HG02981 (cell line): ENCODE measurements at regions not wholly inside any gene's neighbourhood (a gene's known extent, or its start where the extent isn't known, plus 50 kb on each side); places are given as distances from the start of the nearest gene placed in this dataset.
"Not testable (repeated sequence)": the region's sequence is repeated elsewhere in the genome, so short reads cannot be mapped to it uniquely, and the experiment has no call there.

Experiments
- ATAC-seq: cut with Tn5 transposase; IDR thresholded peaks from one replicate; pipeline ENCODE4 v1.9.1; 2021; ENCODE audit warnings: mild to moderate bottlenecking, moderate library complexity; ENCODE audit not compliant: unreplicated experiment

DNA sequence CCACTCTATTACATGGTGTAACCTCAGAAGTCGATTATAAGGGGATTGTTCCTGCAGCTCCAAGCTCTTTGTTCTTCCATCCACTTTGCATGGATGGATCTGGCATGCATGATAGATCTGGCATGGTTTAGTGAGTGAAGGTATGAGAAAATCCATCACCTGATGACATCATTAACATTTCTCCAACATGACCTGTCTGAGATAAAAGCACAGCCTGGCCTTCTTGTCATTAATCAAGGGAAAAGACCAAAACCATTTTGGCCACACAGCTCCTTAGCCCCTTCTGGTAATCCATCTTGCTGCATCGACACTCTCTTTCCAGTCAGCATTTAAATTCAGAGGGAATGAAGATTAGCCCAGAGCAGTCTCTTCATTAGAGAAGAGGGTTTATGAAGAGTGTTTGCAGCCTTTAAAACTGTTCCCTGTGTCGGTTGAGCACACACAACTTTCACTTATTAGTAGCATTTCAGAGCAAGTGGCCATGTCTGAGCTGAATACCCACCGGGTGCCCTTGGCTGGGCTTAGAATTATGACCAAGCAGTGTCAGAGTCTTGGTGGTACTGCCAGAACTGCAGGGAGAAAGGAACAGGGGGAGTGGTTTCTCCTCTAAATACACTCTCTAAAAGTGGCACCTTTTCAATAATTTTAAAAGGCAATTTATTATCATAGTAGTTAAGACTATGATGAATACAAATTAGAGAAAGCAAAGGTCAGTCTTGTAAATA lies 246.0 kb downstream of the HAPSTR1 start:
- no peak for ATAC-seq

DNA sequence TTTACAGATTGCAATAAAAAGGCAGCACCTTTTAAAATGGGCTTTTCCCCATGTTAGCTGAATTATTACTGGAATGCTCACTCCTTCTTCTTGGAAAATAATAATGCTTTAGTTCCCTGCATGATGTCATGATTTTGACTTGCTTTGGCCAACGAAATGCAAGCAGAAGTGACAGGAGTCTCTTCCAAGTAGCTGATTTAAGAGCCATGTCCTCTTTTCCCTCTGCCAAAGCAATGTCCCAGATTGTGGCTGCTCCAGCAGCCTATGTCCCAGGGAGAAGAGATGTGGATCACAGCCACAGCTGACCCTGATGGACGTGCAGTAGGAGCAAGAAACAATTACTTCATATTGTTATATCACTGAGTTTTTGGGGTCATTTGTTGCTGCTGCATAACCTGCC lies 246.6 kb downstream of the HAPSTR1 start:
- ATAC-seq, result no peak

- no peak for ATAC-seq
Measured at GRCh38 chr16:9338510-9338909, 247.1 kb downstream of the HAPSTR1 start.

DNA sequence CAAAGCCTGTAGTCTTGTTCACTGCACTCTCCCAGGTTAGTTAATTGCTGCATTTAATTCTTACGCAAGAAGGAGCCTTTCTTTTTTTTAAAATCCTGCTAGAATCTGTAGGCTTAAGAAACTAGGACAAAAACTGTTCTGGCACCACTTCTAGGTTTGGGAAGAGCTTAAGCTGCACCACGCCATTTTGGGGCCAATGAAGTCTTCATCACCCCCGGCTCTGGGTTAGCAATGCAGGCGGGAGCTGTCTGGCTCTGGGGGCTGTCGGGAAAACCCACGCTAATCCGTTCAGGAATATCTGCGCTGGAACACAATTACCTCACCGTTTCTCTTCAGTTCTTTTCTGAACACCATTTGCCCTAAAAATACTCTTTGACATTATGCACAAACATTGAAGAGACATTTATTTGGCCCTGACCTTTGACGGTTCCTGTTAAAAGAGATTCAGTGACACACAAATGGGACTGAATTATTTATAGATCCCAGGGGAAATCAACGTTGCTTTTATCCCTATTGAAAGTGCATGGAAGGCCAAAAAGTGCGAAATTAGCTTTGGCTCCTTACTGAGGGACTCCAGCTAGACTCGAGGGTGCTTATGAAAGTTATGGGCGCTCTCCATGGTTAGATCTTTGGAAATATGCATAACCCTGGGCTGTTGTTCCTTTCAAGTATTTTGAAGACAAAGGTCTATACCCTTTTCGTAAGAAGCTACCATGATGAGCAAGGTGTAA lies 249.2 kb downstream of the HAPSTR1 start:
- no peak for ATAC-seq

DNA sequence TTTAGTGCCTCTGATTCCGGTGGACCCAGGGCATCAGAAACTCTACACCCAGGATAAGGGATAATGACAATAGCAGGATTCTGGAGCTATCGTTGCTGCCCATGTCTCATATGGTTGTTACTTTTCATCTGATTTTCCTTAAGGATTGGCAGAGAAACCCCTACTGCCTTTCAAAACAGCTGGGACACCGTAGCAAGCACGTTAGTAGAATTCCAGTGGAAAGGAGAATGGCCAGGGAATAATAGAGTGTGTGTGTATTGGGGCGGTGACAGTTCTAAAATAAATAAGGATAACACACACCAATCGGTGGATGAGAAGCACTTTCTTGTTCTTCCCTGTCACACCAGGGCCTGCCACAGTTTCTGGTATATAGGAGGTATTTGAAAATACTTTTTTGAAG lies 251.8 kb downstream of the HAPSTR1 start:
- no peak for ATAC-seq

DNA sequence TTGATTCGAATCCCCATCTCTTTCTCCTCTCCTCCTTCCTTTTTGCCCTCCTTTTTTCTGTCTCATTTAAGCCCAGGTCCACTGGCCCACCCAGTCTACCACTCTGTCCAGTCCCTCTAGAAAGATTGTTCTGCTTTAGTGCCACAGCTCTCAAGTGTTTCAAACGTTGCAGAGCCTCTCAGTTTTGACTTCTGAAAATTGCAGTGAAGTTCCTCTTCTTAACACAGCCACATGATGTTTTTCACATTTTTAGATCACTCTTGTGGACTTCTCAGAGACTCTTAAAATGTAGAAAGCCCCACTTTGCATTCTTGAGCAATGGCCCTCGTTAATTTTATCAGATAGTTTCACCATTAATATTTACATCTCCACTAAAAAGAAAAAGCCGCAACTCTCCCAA lies 253.1 kb downstream of the HAPSTR1 start:
- no peak for ATAC-seq

- no peak for ATAC-seq
Measured at GRCh38 chr16:9345046-9345445, 253.6 kb downstream of the HAPSTR1 start.

- ATAC-seq, result no peak
Measured at GRCh38 chr16:9345880-9346279, 254.4 kb downstream of the HAPSTR1 start.

GRCh38 chr16:9348912-9349311 lies 257.5 kb downstream of the HAPSTR1 start:
- no peak for ATAC-seq

DNA sequence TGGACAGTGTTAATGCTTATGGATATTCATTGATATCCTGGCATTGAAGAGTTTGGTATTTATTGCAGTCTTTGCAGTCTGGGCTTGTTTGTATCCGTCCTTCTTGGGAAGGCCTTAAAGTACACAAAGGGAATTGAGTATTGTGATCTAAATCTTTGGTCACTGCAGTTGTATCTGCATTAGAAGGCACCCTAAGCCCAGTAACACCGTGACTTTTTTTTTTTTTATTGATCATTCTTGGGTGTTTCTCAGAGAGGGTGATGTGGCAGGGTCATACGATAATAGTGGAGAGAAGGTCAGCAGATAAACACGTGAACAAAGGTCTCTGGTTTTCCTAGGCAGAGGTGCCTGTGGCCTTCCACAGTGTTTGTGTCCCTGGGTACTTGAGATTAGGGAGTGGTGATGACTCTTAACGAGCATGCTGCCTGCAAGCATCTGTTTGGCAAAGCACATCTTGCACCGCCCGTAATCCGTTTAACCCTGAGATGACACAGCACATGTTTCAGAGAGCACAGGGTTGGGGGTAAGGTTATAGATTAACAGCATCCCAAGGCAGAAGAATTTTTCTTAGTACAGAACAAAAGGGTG lies 258.0 kb downstream of the HAPSTR1 start:
- not testable (repeated sequence) for ATAC-seq

GRCh38 chr16:9350119-9350799 lies 258.8 kb downstream of the HAPSTR1 start:
- ATAC-seq, result not testable (repeated sequence)

DNA sequence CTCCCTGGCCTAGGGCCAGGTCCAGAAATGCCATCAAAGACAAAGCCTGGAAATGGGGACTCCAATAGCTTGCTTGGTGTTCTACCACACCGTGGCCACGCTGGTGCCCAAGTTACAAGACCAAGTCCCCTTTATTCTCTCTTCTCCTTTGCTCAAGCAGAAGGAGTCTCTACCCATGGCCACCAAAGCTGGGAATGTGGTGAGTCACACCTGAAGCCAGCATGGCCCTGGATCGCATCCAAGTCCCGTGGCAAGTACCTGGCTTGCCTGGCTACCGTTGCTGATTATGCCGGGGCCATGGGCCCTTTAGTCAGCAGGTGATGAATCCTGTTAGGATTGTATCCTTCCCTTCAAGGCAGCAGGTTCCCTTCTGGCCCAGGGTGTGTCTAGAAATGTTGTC lies 260.0 kb downstream of the HAPSTR1 start:
- ATAC-seq, result no peak

- no peak for ATAC-seq
Measured at GRCh38 chr16:9351841-9352434, 260.5 kb downstream of the HAPSTR1 start.

GRCh38 chr16:9357829-9358228 lies 266.4 kb downstream of the HAPSTR1 start:
- ATAC-seq, result no peak

DNA sequence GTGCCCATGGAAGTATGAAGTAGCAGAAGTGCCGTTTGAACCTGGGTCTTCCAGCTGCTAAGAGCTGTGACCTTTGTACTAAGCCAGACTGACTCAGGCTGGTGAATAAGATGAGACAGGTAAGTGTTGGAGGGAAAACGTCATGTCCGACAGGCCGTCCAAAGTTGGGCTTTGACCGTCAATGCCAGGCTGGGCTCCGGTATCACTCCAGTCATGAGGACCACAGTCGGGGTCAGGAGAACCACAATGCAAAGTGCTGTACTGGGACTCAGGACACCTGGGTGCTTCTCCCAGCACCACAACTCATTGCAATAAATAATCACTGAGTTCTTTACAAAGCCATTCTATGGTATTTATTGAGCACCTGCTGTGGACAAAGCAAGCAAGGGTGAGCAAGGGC lies 268.6 kb downstream of the HAPSTR1 start:
- ATAC-seq, result no peak

- no peak for ATAC-seq
Measured at GRCh38 chr16:9362050-9362449, 270.6 kb downstream of the HAPSTR1 start.

DNA sequence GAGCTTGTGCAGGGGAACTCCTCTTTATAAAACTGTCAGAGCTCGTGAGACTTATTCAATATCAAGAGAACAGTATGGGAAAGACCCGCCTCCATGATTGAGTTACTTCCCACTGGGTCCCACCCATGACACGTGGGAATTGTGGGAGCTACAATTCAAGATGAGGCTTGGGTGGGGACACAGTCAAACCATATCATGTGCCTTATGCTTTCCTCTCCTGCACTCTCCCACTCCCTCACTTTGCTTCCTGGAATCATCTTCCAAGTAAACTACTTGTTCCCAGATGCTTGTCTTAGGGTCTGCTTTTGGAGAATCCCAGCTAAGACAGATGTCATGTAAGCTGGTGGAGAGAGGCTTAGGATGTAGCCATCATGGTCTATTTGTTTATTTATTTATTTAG lies 271.2 kb downstream of the HAPSTR1 start:
- no peak for ATAC-seq

- ATAC-seq, result no peak
Measured at GRCh38 chr16:9363520-9363919, 272.1 kb downstream of the HAPSTR1 start.

DNA sequence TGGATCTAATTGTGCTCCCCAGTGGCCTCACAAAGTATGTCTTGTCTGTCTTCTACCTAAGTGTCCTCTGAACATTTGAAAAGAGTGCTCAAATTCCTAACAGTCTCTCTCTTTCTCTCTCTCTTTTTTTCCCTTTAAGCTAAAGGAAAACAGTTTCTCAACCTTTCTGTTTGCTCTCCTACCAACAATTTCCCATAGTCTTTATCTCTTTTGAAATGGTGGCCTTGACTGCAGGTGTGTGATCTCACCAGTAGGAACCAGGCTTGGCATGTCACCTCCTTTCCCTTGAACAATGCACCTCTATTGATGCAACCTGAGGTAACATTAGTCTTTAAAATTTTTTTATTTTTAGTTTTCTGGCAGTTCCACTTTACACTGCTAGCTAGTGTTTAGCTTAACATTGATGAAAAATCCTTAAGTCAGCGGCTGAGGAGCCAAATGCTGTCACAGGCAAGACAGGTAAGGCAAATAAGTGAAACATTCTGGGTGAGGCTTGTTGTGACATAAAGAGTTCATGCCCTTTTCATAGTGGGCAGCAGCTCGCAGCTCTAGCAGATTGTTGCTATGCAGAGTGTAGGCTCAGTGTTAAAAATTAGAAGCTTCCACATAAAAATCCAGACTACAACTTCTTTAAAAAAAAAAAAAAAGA lies 273.4 kb downstream of the HAPSTR1 start:
- ATAC-seq, result no peak

DNA sequence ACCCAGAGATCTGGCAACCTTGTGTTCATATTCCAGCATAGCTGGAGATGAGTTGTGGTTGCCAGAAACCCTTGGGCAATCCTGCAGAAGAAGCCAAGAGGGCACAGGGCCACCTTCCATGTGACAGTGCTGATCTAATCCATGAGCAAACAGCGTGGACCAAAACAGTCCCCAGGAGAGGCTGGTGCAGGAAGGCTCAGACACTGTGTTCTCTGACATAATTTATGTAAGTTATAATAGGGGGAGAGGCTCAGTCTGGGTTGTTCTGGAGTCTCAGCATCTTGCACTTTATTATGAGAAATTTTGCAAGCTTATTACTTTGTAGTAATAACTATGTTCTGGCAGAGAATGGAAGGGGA lies 273.9 kb downstream of the HAPSTR1 start:
- ATAC-seq, result no peak
